GM10248 (cell line): ENCODE measurements at regions not wholly inside any gene's neighbourhood (a gene's known extent, or its start where the extent isn't known, plus 50 kb on each side); places are given as distances from the start of the nearest gene placed in this dataset.

ENCODE experiments used
- CTCF ChIA-PET: fragments of 300-600 bp; sonication (Branson Sonifier 250); formaldehyde crosslinking; extraction: SDS; loops from one replicate; lab custom pipeline; 2021; ENCODE audit warnings: antibody characterized with exemption; lab: Yijun Ruan, JAX
- POLR2A ChIA-PET: fragments of 350-650 bp; sonication (Branson Sonifier 250); formaldehyde crosslinking; extraction: SDS; loops from one replicate; lab custom pipeline; 2020; ENCODE audit warnings: antibody characterized with exemption; lab: Yijun Ruan, JAX
- DNase-seq: peaks from one replicate; pipeline ENCODE4 v3.0.0; 2012; ENCODE audit errors: extremely low spot score
- CTCF ChIP-seq: IDR thresholded peaks from 2 replicates; pipeline ENCODE4 v1.5.1; 2012; ENCODE audit warnings: mild to moderate bottlenecking, low read depth; ENCODE audit errors: extremely low read depth, missing control alignments, control extremely low read depth

- DNase-seq: no peak
- ChIA-PET POLR2A (no interaction called here), CTCF (interaction anchor here (0.7 kb wide), 1 partner anchor 10 kb away, joined by 3 read pairs; no protein-coding TSS in a partner anchor)
- TF ChIP-seq CTCF: no peak
These were observed 1093.5 kb upstream of the ADGRB3 start for GRCh38 chr6:67541586-67541985.

DNA sequence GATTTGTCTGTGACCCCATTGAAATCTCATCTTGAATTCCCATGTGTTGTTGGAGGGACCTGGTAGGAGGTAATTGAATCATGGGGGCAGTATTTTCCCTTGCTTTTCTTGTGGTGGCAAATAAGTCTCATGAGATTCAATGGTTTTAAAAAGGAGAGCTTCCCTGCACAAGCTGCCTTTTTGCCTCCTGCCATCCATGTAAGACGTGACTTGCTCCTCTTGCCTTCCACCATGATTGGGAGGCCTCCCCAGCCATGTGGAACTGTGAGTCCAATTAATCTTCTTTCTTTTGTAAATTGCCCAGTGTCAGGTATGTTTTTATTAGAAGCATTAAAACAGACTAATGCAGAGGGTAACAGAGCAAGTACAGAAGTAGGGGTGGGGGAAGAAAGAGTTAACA lies 1097.0 kb upstream of the ADGRB3 start:
- TF ChIP-seq CTCF: no peak
- ChIA-PET POLR2A (no interaction called here), CTCF (interaction anchor here (1.4 kb wide), 1 partner anchor 8 kb away, joined by 3 read pairs; no protein-coding TSS in a partner anchor)
- DNase-seq: no peak

DNA sequence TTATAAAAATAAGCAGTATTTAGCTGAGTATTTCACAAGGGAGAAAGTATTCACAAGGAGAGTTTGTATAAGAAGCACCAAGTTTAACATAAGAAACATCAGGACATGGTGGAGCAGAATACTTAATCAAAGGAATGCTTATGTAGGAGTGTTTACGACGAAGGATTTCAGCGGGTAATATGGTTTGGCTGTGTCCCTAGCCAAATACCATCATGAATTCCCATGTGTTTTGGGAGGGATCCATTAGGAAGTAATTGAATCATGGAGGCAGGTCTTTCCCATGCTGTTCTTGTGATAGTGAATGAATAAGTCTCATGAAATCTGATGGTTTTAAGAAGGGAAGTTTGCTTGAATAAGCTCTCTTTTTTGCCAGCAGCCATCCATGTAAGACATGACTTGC lies 1099.1 kb upstream of the ADGRB3 start:
- ChIA-PET POLR2A (no interaction called here), CTCF (interaction anchor here (1.3 kb wide), 1 partner anchor 9 kb away, joined by 4 read pairs; no protein-coding TSS in a partner anchor)
- DNase-seq: no peak
- TF ChIP-seq CTCF: no peak

DNA sequence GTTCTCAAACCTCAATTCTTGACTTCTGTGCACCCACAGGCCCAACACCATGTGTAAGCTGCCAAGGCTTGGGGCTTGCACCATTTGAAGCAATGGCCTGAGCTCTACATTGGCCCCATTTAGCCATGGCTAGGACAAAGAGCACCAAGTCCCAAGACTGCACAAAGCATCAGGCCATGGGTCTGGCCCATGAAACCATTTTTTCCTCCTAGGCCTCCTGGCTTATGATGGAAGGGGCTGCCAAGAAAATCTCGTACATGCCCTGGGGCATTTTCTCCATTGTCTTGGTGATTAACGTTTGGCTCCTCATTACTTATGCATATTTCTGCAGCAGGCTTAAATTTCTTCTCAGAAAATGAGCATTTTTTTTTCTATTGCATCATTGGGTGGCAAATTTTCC lies 1128.7 kb upstream of the ADGRB3 start:
- ChIA-PET POLR2A (no interaction called here), CTCF (no interaction called here)
- no peak for DNase-seq
- no peak for TF ChIP-seq CTCF

DNA sequence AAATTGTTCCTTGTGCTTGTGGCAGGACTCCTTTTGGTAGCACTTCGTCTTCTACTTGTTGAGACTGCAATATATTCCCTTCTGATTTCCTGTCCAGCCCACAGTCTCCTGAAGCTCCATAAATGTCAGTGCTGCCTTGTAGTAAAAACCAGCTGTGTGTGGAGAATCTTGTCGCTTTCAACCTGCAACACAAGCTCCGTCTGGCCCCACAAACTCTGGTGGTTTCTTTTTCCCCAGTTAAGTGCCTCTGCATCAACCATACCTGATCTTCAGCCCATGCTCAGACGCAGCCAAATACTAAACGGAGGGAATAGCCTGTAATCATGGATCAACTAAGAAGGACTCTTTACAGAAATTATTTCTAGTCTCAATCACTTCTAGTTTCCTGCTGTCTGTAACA lies 1133.3 kb upstream of the ADGRB3 start:
- TF ChIP-seq CTCF: no peak
- DNase-seq: no peak
- POLR2A ChIA-PET: no interaction called here
- CTCF ChIA-PET: no interaction called here

DNA sequence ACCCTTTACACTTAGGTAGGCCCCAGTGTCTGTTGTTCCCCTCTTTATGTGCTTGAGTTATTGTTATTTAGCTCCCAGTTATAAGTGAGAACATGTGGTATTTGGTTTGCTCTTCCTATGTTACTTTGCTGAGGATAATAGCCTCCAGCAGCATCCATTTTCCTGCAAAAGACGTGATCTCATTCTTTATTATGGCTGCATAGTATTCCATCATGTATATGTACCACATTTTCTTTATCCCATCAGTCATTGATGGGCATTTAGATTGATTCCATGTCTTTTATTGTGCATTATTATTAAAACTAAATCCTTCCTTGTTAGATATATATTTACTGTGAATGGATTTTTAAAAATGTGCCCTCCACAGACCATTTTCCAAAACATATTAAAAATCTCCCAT lies 1137.3 kb upstream of the ADGRB3 start:
- ChIA-PET POLR2A (no interaction called here), CTCF (interaction anchor here (1.2 kb wide), 1 partner anchor 15 kb away, joined by 3 read pairs; no protein-coding TSS in a partner anchor)
- no peak for DNase-seq
- TF ChIP-seq CTCF: no peak
